ENCODE measurements at regions not wholly inside any gene's neighbourhood (a gene's known extent, or its start where the extent isn't known, plus 50 kb on each side); places are given as distances from the start of the nearest gene placed in this dataset.

DNA sequence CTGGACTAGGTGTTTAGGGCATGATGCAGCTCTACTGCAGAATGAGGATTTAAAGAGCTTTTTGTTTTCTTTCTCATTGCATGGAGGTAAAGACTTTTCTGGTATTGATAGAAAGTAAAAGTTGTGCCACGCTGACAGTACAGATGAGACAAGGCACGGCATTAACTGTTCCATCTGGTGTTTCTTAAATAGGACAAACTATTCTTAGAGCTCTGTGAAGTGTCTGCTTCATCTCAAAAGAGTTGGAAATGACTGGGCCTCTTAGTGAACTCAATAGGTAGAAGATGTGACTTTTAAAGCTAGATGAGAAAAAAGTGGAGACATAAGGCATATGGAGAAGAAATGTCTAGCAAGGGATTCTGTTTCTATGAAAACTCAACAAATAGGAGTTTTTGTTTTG, 321.8 kb downstream of the RPRM start:
- H3K27me3 Mint-ChIP-seq (ENCODE audit: unreplicated experiment), result peaks cover 2% of the 10 kb centered on the region
- H3K36me3 Mint-ChIP-seq (ENCODE audit: low read depth, unreplicated experiment), result no peaks in the 10 kb centered on the region

DNA sequence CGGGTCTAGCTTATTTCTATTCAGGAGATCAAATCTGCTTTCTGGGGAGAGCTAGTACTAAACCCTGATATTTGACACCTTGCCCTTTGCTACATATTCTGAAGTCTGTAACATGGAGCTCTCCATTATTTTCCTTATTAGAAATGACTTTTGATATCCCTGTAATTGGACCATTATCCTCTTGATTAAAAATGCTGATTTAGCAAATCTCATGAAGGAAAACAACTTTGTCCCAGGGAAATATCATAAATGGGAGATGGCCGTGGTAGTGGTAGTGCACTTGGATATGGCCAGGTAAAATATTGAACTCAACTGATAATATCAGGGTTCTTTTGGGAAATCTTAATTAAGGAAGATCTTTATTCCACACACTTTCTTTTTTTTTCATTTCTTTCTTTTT, 326.5 kb downstream of the RPRM start:
- no peak overlapping the region for H3K4me3 Mint-ChIP-seq (ENCODE audit: unreplicated experiment)
- H3K27me3 Mint-ChIP-seq (ENCODE audit: unreplicated experiment), result peaks cover 2% of the 10 kb centered on the region
- peaks cover 5% of the 10 kb centered on the region for H3K4me1 Mint-ChIP-seq (ENCODE audit: unreplicated experiment)
- H3K36me3 Mint-ChIP-seq (ENCODE audit: low read depth, unreplicated experiment), result no peaks in the 10 kb centered on the region
- TF ChIP-seq, protein P1, sequence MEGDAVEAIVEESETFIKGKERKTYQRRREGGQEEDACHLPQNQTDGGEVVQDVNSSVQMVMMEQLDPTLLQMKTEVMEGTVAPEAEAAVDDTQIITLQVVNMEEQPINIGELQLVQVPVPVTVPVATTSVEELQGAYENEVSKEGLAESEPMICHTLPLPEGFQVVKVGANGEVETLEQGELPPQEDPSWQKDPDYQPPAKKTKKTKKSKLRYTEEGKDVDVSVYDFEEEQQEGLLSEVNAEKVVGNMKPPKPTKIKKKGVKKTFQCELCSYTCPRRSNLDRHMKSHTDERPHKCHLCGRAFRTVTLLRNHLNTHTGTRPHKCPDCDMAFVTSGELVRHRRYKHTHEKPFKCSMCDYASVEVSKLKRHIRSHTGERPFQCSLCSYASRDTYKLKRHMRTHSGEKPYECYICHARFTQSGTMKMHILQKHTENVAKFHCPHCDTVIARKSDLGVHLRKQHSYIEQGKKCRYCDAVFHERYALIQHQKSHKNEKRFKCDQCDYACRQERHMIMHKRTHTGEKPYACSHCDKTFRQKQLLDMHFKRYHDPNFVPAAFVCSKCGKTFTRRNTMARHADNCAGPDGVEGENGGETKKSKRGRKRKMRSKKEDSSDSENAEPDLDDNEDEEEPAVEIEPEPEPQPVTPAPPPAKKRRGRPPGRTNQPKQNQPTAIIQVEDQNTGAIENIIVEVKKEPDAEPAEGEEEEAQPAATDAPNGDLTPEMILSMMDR (IDR thresholded peaks at IDR 0.05; ENCODE audit: unreplicated experiment), result no peak
- no peak for DNase-seq (ENCODE audit: low spot score)
- H3K9me3 Mint-ChIP-seq (ENCODE audit: unreplicated experiment), result no peaks in the 10 kb centered on the region
- no peak overlapping the region for H3K27ac Mint-ChIP-seq (ENCODE audit: unreplicated experiment)

More for the DNA sequence above, 321.8 kb downstream of the RPRM start:
- no peaks in the 10 kb centered on the region for H3K9me3 Mint-ChIP-seq (ENCODE audit: unreplicated experiment)
- H3K4me1 Mint-ChIP-seq (ENCODE audit: unreplicated experiment), result no peaks in the 10 kb centered on the region
- H3K4me3 Mint-ChIP-seq (ENCODE audit: unreplicated experiment), result no peak overlapping the region
- no peak overlapping the region for H3K27ac Mint-ChIP-seq (ENCODE audit: unreplicated experiment)
- DNase-seq (ENCODE audit: low spot score), result no peak
- TF ChIP-seq, protein P1 (IDR thresholded peaks at IDR 0.05; ENCODE audit: unreplicated experiment), result no peak

DNA sequence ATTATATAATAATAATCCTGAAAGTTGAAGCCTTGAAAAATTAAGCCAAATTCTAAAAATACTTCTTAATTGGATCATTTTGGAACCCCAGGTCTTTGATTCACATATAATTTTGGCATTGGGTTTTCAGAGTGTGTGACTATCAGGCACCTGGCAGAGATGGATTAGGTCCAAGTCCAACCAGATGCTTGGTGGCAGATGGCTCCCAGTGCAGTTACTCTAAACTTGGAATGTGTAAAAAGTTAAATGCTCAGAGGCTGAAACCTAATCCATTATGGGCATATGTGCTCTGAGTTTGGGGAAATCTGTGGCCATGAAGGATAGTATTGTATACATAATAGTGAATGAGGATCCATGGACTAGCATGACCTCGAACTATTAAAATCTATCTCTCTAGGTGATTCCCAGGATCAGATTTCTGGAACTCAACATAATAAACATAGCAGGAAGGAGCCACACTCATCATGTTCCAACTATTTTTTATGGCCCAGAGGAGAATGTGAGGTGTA, 333.0 kb downstream of the RPRM start:
- peaks cover 5% of the 10 kb centered on the region for H3K4me1 Mint-ChIP-seq (ENCODE audit: unreplicated experiment)
- H3K4me3 Mint-ChIP-seq (ENCODE audit: unreplicated experiment), result no peak overlapping the region
- H3K9me3 Mint-ChIP-seq (ENCODE audit: unreplicated experiment), result no peaks in the 10 kb centered on the region
- no peak for DNase-seq (ENCODE audit: low spot score)
- H3K27me3 Mint-ChIP-seq (ENCODE audit: unreplicated experiment), result no peaks in the 10 kb centered on the region
- no peaks in the 10 kb centered on the region for H3K36me3 Mint-ChIP-seq (ENCODE audit: low read depth, unreplicated experiment)
- TF ChIP-seq, protein P1 (IDR thresholded peaks at IDR 0.05; ENCODE audit: unreplicated experiment), result no peak
- no peak overlapping the region for H3K27ac Mint-ChIP-seq (ENCODE audit: unreplicated experiment)

DNA sequence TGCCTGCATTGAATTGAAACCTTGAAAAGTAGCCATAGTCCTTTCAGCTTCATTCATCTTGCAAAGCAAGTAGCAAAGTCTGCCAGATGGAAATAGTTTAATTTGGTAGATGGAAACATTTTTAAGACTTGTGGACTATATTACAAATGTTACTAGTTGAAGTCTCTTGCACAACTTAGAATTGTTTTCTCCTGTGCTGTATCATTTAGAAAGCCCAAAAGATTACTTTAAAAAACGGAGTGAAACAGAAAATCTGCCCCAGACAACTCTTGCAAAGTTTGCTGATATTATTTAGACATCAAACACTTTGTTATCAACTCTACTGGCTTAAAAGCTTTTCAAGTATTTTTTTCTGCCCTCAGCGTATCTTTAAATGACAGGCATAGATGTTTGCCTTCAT, 335.0 kb downstream of the RPRM start:
- H3K9me3 Mint-ChIP-seq (ENCODE audit: unreplicated experiment), result no peaks in the 10 kb centered on the region
- H3K27me3 Mint-ChIP-seq (ENCODE audit: unreplicated experiment), result no peaks in the 10 kb centered on the region
- H3K4me1 Mint-ChIP-seq (ENCODE audit: unreplicated experiment), result no peaks in the 10 kb centered on the region
- DNase-seq (ENCODE audit: low spot score), result no peak
- TF ChIP-seq, protein P1 (IDR thresholded peaks at IDR 0.05; ENCODE audit: unreplicated experiment), result no peak
- H3K36me3 Mint-ChIP-seq (ENCODE audit: low read depth, unreplicated experiment), result no peaks in the 10 kb centered on the region
- H3K4me3 Mint-ChIP-seq (ENCODE audit: unreplicated experiment), result no peak overlapping the region
- no peak overlapping the region for H3K27ac Mint-ChIP-seq (ENCODE audit: unreplicated experiment)

DNA sequence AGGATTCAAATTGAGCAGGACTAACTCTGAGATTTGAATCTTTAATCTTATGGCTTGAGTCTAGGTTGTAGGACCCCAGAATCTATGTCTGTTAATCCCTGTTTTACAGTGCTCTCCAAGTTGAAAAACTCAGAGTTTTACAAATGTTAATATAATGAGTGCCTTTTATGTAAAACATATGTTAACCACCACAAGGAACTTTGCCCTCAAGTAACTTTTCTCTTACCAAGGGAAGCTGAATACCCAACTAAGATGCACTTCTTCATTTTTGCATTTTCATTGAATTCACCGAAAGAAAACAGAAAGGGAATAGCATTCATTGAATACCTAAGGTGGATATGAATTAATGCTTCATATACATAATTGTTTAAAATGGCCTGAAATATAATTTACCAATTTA, 338.1 kb downstream of the RPRM start:
- H3K27ac Mint-ChIP-seq (ENCODE audit: unreplicated experiment), result no peak overlapping the region
- H3K4me1 Mint-ChIP-seq (ENCODE audit: unreplicated experiment), result no peaks in the 10 kb centered on the region
- TF ChIP-seq, protein P1 (IDR thresholded peaks at IDR 0.05; ENCODE audit: unreplicated experiment), result no peak
- no peaks in the 10 kb centered on the region for H3K36me3 Mint-ChIP-seq (ENCODE audit: low read depth, unreplicated experiment)
- no peaks in the 10 kb centered on the region for H3K27me3 Mint-ChIP-seq (ENCODE audit: unreplicated experiment)
- H3K9me3 Mint-ChIP-seq (ENCODE audit: unreplicated experiment), result no peaks in the 10 kb centered on the region
- no peak for DNase-seq (ENCODE audit: low spot score)
- H3K4me3 Mint-ChIP-seq (ENCODE audit: unreplicated experiment), result no peak overlapping the region
